Thyroid gland (tissue), 4 donors: ENCODE measurements at regions not wholly inside any gene's neighbourhood (a gene's known extent, or its start where the extent isn't known, plus 50 kb on each side); places are given as distances from the start of the nearest gene placed in this dataset.

Experiments used
- POLR2A ChIP-seq, 2 donors: fragments of 450-650 bp; IDR thresholded peaks; one replicate each; pipeline ENCODE4 v1.6.1; 2017; ENCODE audit warnings: antibody characterized with exemption in 2 of 2, mild to moderate bottlenecking in 2 of 2, moderate library complexity in 1 of 2
- TF ChIP-seq, protein P1 (sequence below), 6 experiments: fragments of 200-600 bp in 3 of 6; fragments of 450-650 bp in 3 of 6; sonication (generic) in 3 of 6; IDR thresholded peaks; one replicate each; pipeline ENCODE4 v1.5.1; 2016 to 2019; ENCODE audit warnings: antibody characterized with exemption in 6 of 6, mild to moderate bottlenecking in 2 of 6, inconsistent platforms in 1 of 6, moderate library complexity in 1 of 6

DNA sequence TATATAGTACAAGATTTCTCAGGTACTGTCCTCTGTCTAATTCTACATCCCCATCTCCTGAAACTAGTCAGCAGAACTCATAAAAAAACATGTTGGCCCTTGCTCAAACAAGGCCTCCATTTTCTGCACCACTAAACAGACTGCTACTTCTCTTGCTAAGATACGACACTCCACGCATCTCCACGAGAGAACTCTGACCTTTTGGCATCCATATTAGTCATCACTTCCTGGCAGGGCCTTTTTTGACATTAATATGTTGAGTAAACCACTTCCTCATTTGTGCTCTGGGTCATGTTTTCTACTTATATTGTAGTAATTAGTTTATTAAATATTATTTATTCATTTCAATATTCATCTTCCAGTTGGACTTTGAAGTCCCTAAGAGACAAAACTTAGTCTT lies 65.6 kb downstream of the DCAF8L1 start:
- TF ChIP-seq POLR2A (IDR thresholded peaks at IDR 0.05): no peak
- TF ChIP-seq, protein P1, sequence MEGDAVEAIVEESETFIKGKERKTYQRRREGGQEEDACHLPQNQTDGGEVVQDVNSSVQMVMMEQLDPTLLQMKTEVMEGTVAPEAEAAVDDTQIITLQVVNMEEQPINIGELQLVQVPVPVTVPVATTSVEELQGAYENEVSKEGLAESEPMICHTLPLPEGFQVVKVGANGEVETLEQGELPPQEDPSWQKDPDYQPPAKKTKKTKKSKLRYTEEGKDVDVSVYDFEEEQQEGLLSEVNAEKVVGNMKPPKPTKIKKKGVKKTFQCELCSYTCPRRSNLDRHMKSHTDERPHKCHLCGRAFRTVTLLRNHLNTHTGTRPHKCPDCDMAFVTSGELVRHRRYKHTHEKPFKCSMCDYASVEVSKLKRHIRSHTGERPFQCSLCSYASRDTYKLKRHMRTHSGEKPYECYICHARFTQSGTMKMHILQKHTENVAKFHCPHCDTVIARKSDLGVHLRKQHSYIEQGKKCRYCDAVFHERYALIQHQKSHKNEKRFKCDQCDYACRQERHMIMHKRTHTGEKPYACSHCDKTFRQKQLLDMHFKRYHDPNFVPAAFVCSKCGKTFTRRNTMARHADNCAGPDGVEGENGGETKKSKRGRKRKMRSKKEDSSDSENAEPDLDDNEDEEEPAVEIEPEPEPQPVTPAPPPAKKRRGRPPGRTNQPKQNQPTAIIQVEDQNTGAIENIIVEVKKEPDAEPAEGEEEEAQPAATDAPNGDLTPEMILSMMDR (IDR thresholded peaks at IDR 0.05): no peak
